ENCODE measurements at regions not wholly inside any gene's neighbourhood (a gene's known extent, or its start where the extent isn't known, plus 50 kb on each side); places are given as distances from the start of the nearest gene placed in this dataset.

DNA sequence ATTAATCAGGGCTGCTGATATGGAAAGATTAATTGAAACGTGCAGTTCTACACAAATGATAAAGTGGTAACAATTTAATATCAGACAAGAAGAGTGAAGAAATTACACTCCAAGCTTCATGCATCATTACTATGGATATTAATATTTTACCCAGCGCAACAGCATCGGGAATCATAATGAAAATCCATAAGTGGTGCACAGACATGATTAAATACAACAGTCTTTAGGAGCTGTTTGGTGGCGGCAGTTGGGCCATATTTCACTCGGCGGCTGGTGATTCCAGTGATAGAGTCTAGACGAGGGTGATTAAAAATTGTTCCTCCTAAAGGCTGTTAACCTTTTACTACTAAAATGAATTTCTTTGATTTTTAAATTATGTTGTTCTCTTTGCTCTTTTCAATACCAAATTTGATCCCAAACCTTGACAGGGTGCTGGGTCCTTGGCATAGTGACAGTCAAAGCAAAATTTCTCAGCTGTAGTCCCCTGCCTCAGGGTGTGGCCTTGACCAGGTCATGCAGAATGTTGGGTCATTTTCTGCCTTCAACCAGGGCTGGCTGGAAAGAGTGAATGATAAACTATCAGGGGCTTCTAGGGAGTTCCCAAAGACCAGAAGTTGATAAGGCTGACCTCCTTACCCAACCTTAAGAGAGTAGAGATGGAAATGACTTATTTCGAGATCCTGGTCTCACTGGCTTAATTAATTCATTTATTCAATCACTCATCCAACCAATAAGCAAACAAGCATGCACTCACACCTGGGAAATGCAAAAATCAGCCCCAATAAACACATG, 392.0 kb downstream of the IL20RB start:
- H3K27me3 ChIP-seq, result no peaks in the 10 kb centered on the region
- WGBS, 4 donors, result 79 to 83% (median 80%) methylated on average over 8 of the region's 8 CpGs
- DNase-seq, result no peak
- H3K4me1 ChIP-seq, result no peaks in the 10 kb centered on the region
- TF ChIP-seq POLR2A (IDR thresholded peaks at IDR 0.05), result no peak
- TF ChIP-seq, protein P1, sequence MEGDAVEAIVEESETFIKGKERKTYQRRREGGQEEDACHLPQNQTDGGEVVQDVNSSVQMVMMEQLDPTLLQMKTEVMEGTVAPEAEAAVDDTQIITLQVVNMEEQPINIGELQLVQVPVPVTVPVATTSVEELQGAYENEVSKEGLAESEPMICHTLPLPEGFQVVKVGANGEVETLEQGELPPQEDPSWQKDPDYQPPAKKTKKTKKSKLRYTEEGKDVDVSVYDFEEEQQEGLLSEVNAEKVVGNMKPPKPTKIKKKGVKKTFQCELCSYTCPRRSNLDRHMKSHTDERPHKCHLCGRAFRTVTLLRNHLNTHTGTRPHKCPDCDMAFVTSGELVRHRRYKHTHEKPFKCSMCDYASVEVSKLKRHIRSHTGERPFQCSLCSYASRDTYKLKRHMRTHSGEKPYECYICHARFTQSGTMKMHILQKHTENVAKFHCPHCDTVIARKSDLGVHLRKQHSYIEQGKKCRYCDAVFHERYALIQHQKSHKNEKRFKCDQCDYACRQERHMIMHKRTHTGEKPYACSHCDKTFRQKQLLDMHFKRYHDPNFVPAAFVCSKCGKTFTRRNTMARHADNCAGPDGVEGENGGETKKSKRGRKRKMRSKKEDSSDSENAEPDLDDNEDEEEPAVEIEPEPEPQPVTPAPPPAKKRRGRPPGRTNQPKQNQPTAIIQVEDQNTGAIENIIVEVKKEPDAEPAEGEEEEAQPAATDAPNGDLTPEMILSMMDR (IDR thresholded peaks at IDR 0.05), result no peak
- intact Hi-C loops (cut with DNase I), result no loop called here
- H3K27ac ChIP-seq, result no peak overlapping the region
- H3K36me3 ChIP-seq, result no peaks in the 10 kb centered on the region
- peaks cover 0 to 2% (median 0%) of the 10 kb centered on the region in 12 donors for H3K9me3 ChIP-seq
- no peak for ATAC-seq
- H3K4me3 ChIP-seq, result no peak overlapping the region

DNA sequence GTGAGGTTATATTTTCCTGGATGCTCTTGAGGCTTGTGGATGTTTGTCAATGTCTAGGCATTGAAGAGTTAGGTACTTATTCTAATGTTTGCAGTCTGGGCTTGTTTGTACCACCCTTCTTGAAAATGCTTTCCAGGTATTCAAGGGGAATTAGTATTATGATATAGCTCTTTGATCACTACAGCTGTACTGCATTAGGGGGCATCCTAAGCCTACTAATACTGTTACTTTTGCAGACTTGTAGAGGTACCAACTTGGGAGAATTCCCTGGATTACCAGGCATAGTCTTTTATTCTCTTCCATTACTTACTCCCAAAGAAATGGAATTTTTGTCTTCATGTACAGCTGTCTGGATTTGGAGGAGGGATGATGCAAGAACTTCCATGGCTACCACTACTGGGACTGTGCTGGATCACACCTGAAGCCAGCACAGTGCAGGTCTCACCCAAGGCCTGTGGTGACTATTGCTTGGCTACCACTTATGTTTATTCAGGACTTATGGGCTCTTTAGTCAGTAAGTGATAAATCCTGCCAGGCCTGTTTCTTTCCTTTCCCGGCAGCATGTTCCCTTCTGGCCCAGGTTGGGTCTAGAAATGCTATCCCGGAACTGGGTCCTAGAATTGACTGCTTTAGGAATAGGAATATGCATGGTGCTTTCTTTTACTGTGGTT, 402.9 kb downstream of the IL20RB start:
- H3K36me3 ChIP-seq, result no peaks in the 10 kb centered on the region
- no peak for DNase-seq
- 78 to 90% (median 85%) methylated on average over 2 of the region's 2 CpGs for WGBS, 4 donors
- TF ChIP-seq, protein P1 (IDR thresholded peaks at IDR 0.05), result no peak
- TF ChIP-seq POLR2A (IDR thresholded peaks at IDR 0.05), result no peak
- intact Hi-C loops (cut with DNase I), result no loop called here
- H3K4me3 ChIP-seq, result no peak overlapping the region
- no peak overlapping the region for H3K27ac ChIP-seq
- peaks cover 0 to 33% (median 5%) of the 10 kb centered on the region in 12 donors for H3K9me3 ChIP-seq
- no peaks in the 10 kb centered on the region for H3K27me3 ChIP-seq
- H3K4me1 ChIP-seq, result no peaks in the 10 kb centered on the region
- ATAC-seq, result no peak

DNA sequence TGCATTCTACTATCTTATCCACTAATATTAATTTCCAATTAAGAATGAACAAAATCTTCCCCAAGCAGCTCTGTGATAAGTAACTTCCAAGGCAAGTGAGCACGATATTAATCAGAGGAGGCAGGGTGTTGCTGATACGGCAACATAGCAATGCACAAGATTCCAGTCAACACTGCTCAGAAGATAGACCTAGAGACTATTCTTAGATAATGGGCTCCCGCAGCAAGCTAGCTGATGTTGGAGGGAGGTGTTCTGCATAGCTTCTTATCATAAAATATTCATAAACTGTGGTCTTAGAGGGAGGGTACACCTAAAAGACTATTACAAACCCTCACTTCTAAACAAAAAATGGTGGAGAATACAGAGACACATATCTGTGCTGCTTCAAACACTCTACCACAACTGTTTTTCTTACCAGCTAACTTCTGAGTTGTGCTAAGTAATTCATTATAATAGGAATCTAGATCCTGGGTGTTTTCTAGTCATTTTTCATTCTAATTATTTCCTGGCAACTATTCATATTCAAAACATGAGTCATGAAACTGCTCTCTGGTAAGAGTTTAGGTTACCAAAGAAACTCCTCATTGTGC, 382.0 kb upstream of the SOX14 start:
- H3K4me1 ChIP-seq, result no peaks in the 10 kb centered on the region
- DNase-seq (no peak), ATAC-seq (no peak)
- TF ChIP-seq, protein P1 (IDR thresholded peaks at IDR 0.05), result no peak
- TF ChIP-seq POLR2A (IDR thresholded peaks at IDR 0.05), result no peak
- intact Hi-C loops (cut with DNase I), result no loop called here
- peaks cover 0 to 20% (median 0%) of the 10 kb centered on the region in 12 donors for H3K9me3 ChIP-seq
- no peaks in the 10 kb centered on the region for H3K36me3 ChIP-seq
- H3K27me3 ChIP-seq, result no peaks in the 10 kb centered on the region
- WGBS, 4 donors, result 29 to 45% (median 35%) methylated on average over 3 of the region's 3 CpGs
- H3K4me3 ChIP-seq, result no peak overlapping the region
- H3K27ac ChIP-seq, result no peak overlapping the region

DNA sequence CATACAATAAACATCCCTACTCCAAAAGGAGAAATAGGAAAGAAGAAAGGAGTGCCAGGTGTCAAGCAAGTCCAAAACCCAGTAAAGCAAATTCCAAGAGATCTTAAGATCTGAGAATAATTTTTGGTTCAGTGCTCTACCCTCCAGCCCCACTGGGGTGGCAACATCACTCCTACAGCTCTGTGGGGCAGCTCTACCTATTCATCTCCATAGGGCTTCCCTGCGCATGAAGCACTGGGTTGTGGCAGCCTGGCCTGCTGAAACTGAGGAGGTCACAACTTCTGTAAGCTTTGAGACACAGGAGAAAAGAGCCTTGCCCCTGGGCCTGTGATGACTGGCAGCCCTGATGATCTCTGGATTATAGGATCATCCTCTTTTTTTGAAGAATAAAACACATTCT, 378.2 kb upstream of the SOX14 start:
- ATAC-seq, result no peak
- intact Hi-C loops (cut with DNase I), result no loop called here
- 82 to 100% (median 92%) methylated on average over 1 of the region's 1 CpG for WGBS, 4 donors

More for the DNA sequence above, 378.2 kb upstream of the SOX14 start:
- H3K9me3 ChIP-seq, result peaks cover 0 to 4% (median 0%) of the 10 kb centered on the region in 12 donors
- H3K36me3 ChIP-seq, result no peaks in the 10 kb centered on the region
- H3K4me3 ChIP-seq, result no peak overlapping the region
- DNase-seq, result no peak
- H3K27ac ChIP-seq, result no peak overlapping the region
- H3K4me1 ChIP-seq, result no peaks in the 10 kb centered on the region
- no peaks in the 10 kb centered on the region for H3K27me3 ChIP-seq
- no peak for TF ChIP-seq POLR2A (IDR thresholded peaks at IDR 0.05)
- TF ChIP-seq, protein P1 (IDR thresholded peaks at IDR 0.05), result no peak
